ENCODE measurements at regions not wholly inside any gene's neighbourhood (a gene's known extent, or its start where the extent isn't known, plus 50 kb on each side); places are given as distances from the start of the nearest gene placed in this dataset.

GRCh38 chr12:92551853-92552397, 150.9 kb upstream of the PLEKHG7 start:
- H3K27me3 ChIP-seq (ENCODE audit: insufficient read depth) = no peaks in the 10 kb centered on the region
- no peak overlapping the region for H3K4me2 ChIP-seq
- no peak for DNase-seq
- no peak overlapping the region for H3K9ac ChIP-seq
- TF ChIP-seq ELF1 (IDR thresholded peaks at IDR 0.05) (no peak), GATA2 (CRISPR knock-in tag; IDR thresholded peaks at IDR 0.05) (no peak), TCF12 (IDR thresholded peaks at IDR 0.05) (no peak), CTCF (IDR thresholded peaks at IDR 0.05) (no peak), REST (IDR thresholded peaks at IDR 0.05; ENCODE audit: low read depth, low read length) (no peak), USF1 (IDR thresholded peaks at IDR 0.05; ENCODE audit: borderline replicate concordance, low read depth) (no peak)
- no peak overlapping the region for H2AFZ ChIP-seq (ENCODE audit: low read depth)
- no peaks in the 10 kb centered on the region for H3F3A ChIP-seq (replicated peaks; ENCODE audit: insufficient read depth)
- ChIA-PET CTCF (no interaction called here), POLR2A (no interaction called here)
- no peaks in the 10 kb centered on the region for H3K9me2 ChIP-seq
- H3K36me3 ChIP-seq (replicated peaks in 1 of 2; ENCODE audit: control insufficient read depth in 1 of 2, insufficient read depth in 2 of 2, low read length in 1 of 2) = no peaks in the 10 kb centered on the region
- H3K79me2 ChIP-seq (ENCODE audit: insufficient read depth) = no peaks in the 10 kb centered on the region
- no peak overlapping the region for H3K4me3 ChIP-seq (ENCODE audit: low read depth in 2 of 2, low read length in 1 of 2)
- peaks cover 0 to 12% of the 10 kb centered on the region in 2 experiments; a peak in 1 of 4 replicates for H3K4me1 ChIP-seq (ENCODE audit: control insufficient read depth in 1 of 2, insufficient read depth in 2 of 2, low read depth in 1 of 2, low read length in 1 of 2)
- H4K20me1 ChIP-seq (ENCODE audit: insufficient read depth) = no peaks in the 10 kb centered on the region
- no peak overlapping the region for H3K27ac ChIP-seq (ENCODE audit: low read depth in 2 of 2, low read length in 1 of 2)
- no peaks in the 10 kb centered on the region for H3K9me3 ChIP-seq

- H3K4me2 ChIP-seq = no peak overlapping the region
Measured at GRCh38 chr12:92551210-92551609, 151.6 kb upstream of the PLEKHG7 start.

More at GRCh38 chr12:92551210-92551609, 151.6 kb upstream of the PLEKHG7 start:
- Histone ChIP-seq H3K9me3 (no peaks in the 10 kb centered on the region), H3K4me1 (ENCODE audit: control insufficient read depth in 1 of 2, insufficient read depth in 2 of 2, low read depth in 1 of 2, low read length in 1 of 2) (peaks cover 0 to 12% of the 10 kb centered on the region in 2 experiments; a peak in 1 of 4 replicates), H3K27ac (ENCODE audit: low read depth in 2 of 2, low read length in 1 of 2) (no peak overlapping the region), H3K9ac (no peak overlapping the region), H3K27me3 (ENCODE audit: insufficient read depth) (no peaks in the 10 kb centered on the region), H3K9me2 (no peaks in the 10 kb centered on the region), H4K20me1 (ENCODE audit: insufficient read depth) (no peaks in the 10 kb centered on the region), H3F3A (replicated peaks; ENCODE audit: insufficient read depth) (no peaks in the 10 kb centered on the region), H3K79me2 (ENCODE audit: insufficient read depth) (no peaks in the 10 kb centered on the region), H3K36me3 (replicated peaks in 1 of 2; ENCODE audit: control insufficient read depth in 1 of 2, insufficient read depth in 2 of 2, low read length in 1 of 2) (no peaks in the 10 kb centered on the region), H2AFZ (ENCODE audit: low read depth) (no peak overlapping the region), H3K4me3 (ENCODE audit: low read depth in 2 of 2, low read length in 1 of 2) (no peak overlapping the region)
- WGBS (ENCODE audit: low lambda C conversion rate) = 72% methylated on average over 3 of the region's 3 CpGs
- TF ChIP-seq RXRA (IDR thresholded peaks at IDR 0.05; ENCODE audit: borderline replicate concordance, low read depth) = no peak
- no peak for TF ChIP-seq RFX5 (IDR thresholded peaks at IDR 0.05; ENCODE audit: low read length)
- TF ChIP-seq TEAD4 (IDR thresholded peaks at IDR 0.05; ENCODE audit: borderline replicate concordance, insufficient read depth) = no peak
- no peak for TF ChIP-seq REST (IDR thresholded peaks at IDR 0.05; ENCODE audit: low read depth, low read length)
- no peak for TF ChIP-seq ELF1 (IDR thresholded peaks at IDR 0.05)
- TF ChIP-seq FOSL2 (IDR thresholded peaks at IDR 0.05; ENCODE audit: borderline replicate concordance, low read depth) = no peak
- no peak for TF ChIP-seq RAD21 (IDR thresholded peaks at IDR 0.05; ENCODE audit: low read length)
- ChIA-PET CTCF (interaction anchor here (0.9 kb wide), 1 partner anchor 1169 kb away, joined by 3 read pairs; no protein-coding TSS in a partner anchor), POLR2A (no interaction called here)
- no peak for DNase-seq
